PC-3 (cell line): ENCODE measurements at regions not wholly inside any gene's neighbourhood (a gene's known extent, or its start where the extent isn't known, plus 50 kb on each side); places are given as distances from the start of the nearest gene placed in this dataset.

ENCODE experiments used
- CTCF ChIP-seq: fragments of 300-600 bp; sonication (generic); conservative IDR thresholded peaks from 2 replicates; pipeline ENCODE4 v1.5.1; 2017; ENCODE audit warnings: antibody characterized with exemption, low read depth, mild to moderate bottlenecking, low read length
- EZH2 ChIP-seq: fragments of 300-600 bp; sonication (generic); IDR thresholded peaks from one replicate; pipeline ENCODE4 v1.6.1; 2017; ENCODE audit warnings: antibody characterized with exemption, mild to moderate bottlenecking, low read length; ENCODE audit not compliant: unreplicated experiment

GRCh38 chr4:81664079-81664478 lies 192.4 kb upstream of the RASGEF1B start:
- TF ChIP-seq CTCF (no peak), EZH2 (no peak)
